H1 (cell line): ENCODE measurements at regions not wholly inside any gene's neighbourhood (a gene's known extent, or its start where the extent isn't known, plus 50 kb on each side); places are given as distances from the start of the nearest gene placed in this dataset.

Source experiments
- USF2 ChIP-seq: IDR thresholded peaks from 2 replicates; pipeline ENCODE4 v1.6.1; 2011; ENCODE audit warnings: low read length, improper control_type of control experiment

- TF ChIP-seq USF2: no peak
Measured at GRCh38 chr1:229063154-229063773, 207.6 kb upstream of the RAB4A start (continued).
